UCSD-AML1 (cell line): ENCODE measurements at regions not wholly inside any gene's neighbourhood (a gene's known extent, or its start where the extent isn't known, plus 50 kb on each side); places are given as distances from the start of the nearest gene placed in this dataset.

Experiments
- DNase-seq: peaks from one replicate; lab custom pipeline; 2025; ENCODE audit not compliant: unreplicated experiment; lab: John Stamatoyannopoulos, UW

DNA sequence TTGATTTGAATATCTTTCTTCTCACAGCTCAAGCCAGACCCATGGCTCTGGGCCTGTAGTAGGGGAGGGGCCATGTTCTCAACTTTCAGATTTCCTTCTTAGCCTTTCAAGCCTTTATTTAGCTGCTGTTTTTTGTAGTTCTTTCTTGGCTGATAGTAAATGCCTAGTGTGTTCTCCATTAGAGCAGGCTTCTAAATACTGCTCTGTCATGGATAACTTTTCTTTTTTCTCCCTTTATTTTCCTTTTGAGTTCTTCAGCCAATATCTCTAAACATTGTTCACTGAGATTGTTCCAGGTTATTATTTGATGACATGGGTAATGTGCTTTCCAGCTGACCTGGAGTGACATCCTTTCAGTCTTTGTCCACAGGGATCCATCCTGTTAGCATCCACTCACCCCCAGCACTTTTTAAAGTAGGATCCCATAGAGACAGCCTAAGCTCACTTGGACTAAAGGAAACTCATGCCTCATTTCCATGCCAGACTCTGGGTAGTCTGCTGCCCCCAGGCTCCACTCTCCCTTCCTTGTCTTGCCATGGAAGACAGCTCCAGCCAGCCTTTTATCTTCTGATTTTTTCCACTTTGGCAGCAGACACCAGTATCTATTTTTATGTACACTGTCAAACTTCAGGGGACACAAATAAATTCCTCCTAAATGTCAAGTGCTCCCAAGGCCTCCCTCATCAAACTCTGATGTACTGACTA is 645.6 kb downstream of the RNF144B start:
- DNase-seq: no peak

DNA sequence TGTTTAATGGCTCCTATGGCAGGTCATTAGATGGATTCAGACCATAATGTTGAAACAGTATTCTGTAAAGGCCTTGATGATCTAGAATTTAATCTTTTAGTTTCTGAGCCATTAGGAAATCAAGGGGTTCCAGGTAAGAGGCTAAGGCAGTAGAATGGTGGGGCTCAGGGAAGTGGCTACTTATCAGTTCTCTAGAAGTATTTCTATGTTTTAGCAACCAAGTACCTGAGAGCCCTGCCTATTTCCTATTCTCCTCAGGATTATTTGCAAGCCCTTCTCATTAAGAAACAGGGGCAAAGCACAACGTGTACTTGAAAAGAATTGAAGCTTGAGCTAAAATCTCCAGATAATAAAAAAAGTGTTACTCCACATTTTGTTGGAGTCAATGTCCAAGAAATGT is 646.5 kb downstream of the RNF144B start:
- no peak for DNase-seq

DNA sequence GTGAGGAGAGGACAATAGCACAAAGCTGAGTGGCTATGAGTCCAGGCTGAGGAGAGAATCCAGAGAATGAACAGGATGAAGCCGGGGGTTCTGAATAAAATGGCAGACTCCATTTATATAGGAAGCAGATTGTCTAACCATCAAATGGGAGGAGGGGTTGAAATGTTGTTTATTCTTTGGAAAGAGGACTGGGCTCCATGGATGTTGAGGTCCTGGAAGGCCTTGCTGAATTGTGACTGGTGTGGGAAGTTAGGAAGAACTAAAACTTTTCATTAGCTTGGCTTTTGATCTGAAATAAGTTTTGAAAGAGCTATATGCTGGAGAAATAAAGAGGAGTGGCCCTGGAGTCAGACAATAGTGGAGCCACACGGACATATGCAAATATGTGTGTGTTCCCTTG is 647.8 kb downstream of the RNF144B start:
- no peak for DNase-seq

DNA sequence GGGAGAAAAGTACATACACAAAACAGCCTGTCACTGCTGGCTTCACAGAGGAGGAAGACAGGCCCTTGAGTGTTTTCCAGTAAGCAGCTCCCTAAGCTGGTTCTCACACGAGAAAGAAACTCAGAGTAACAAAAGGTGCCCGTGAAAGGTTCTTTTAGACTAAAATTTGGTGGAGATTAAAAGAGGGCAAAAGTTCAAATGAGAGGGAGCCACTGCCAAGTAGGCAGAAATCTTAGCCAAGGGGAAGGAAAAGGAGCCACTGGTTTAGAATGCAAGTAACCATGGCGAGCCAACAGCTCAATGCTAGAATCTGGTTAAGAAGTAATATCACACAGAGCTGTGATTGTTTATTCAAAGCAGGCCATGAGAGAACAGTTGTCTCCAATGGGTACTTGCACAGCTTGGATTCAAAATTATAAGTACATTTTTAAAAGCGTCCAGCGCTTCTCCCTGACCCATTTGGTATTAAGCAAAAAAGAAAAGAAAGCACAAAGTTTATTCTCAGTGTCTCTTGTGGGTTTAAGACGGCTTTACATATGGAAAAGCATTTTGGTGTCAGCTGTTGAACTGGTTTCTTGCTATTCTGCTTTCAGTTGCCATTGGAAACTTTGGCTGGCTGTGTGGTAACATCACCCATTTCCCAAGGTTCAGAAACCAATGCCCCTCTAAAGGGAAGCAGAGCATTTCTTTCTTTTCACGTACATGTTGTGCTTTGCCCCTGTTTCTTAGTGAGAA is 648.5 kb downstream of the RNF144B start:
- DNase-seq: no peak

DNA sequence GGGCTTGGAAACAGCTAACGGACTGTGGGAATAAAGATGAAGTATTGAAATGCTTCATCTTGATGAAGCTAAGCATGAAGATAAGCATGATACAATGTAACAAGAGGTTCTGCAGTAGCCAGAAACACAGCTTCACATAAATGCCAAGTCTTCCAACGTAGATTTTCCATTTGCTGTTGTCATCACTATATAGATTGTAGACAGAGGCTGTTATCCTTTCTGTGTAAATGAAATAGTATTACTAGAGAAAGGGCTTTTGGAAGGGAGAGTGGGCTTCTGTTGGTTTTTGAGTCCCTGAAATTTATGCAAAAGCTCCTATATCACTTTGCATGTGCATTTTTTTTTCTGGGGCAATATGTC is 649.0 kb downstream of the RNF144B start:
- DNase-seq: no peak

DNA sequence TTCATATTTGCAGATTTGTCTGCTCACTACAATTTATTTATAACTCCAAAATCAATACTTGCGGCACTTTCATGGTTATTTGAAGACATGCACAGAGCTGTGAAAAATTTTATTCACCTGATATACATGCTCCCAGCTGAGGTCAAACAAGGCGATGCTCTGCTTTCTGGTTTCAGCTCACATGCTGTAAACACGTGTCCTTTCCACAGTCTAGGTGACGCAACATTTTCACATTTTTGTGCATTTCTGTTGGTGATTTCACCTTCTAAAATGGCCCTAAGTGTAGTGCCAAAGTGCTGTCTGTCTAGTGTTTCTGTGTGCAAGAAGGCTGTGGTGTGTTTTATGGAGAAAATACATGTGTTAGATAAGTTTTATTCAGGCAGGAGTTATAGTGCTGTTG is 650.5 kb downstream of the RNF144B start:
- no peak for DNase-seq

DNA sequence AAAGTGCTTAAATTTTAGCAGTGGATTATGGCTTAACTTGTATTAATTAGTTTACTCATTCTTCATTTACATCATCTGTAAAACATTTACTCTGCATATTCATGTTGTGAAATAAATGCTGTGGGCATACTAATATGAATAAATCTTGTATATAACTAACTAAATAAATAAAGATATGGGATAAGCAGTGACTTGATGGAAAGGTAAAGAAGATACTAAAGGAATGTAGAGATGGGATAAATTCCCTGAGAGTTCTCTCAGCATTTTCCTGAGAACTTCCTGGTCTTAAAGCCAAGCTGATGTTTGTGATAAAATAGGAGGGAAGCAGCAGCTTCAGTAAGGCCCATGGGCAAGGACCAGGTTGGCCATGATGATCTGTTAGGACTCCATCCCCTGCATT is 652.1 kb downstream of the RNF144B start:
- no peak for DNase-seq

DNA sequence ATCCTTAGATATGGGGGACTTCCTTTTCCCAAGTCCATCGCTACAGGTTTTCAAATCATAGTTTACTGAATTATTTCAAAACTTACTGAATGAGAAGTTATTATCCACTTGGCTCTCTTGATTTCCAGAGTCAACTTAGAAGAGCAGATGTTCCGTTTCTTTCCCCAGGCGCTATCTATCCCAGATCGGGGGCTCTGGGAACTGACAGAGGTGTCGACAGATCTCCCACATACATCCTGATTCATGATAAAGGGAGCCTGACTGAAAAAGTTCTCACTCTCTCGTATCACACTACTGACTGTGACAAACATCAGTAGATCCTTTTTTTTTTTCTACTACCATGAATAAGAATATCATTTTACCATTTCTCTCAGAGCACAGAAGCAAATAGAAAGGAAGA is 654.8 kb downstream of the RNF144B start:
- no peak for DNase-seq

DNA sequence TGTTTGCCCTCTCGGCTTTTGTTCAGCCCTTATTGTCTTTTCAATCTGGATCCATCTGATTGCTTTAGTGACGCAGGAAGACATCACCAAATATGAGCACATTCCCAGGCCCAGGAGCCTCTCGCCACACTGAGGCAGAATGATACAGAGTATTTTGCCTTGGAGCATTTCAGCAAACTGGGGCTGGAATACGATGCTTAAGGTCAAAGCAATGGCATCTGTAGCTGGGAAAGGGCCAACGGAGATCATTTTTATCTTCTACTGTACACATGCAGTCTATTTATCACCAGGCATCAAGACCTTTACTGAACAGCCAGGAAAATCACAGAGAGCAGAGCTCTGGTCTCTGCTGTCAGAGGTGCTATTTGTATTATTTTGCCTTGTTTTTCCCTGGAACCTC is 655.3 kb downstream of the RNF144B start:
- DNase-seq: no peak

DNA sequence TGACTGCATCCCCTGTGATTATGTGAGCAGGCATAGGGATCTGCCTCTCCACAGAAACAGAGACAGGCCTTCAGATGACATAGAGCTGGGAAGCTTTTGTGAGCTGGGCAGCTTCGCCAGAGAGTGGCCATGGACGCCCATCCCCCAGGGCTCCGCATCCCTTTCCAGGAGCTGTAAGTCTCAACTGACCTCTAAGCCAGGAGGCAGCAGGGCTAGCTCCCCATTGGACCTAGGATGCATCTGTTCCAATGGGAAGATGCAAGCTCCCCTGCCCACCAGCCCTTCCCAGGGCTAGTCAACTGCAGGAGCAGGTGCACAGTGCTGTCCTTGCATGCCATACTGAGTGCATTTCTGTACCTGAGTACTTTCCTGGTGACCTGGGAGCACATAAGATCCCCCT is 663.6 kb downstream of the RNF144B start:
- DNase-seq: no peak

DNA sequence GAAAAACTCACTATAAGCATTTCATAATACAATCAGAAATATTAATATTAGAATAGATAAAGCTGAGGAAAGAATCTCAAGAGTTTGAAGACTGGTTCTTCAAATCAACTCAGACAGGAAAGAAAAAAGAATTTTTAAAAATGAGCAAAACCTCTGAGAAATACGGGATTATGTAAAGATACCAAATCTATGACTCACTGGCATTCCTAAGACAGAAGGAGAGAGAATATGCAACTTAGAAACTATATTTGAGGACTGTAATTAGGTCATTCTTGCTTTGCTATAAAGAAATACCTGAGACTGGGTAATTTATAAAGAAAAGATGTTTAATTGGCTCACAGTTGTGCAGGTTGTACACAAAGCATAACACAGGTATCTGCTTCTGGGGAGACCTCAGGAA is 665.1 kb downstream of the RNF144B start:
- no peak for DNase-seq

DNA sequence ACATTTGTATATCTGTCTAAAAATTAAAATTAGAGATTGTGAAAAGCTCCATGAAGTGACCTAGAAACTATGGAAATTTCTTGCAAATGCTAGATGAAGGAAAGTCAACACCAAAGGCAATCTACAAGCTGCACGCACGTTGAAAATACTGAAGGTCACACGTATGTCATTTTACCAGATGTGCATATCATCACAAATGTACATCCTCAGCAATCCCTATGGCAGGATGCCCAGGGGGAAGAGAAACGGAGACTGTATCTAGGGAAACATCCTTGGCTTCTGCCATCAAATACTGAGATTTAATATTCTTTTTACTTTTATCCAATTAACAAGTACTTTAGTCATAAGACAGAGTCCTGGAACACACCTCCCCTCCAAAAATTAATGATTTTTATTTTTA is 672.0 kb downstream of the RNF144B start:
- DNase-seq: no peak

DNA sequence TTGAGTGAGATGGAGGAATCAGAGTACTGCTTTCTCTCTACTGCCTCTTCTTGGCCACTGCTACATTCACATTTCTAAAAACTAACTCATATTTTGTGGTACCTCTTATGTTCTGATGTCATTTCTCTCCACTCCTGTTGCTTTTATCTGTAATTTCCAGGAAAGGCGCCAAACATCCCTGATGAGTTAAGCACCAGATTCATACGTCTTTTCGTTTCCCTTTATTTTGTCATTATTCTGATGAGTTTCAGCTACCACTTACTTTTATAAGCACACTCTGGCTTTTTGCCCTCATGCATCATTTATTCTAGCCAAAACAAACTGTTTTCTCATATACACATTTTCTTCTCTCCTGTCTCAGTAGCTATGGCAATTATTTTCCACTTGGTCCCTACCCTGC is 680.0 kb downstream of the RNF144B start:
- no peak for DNase-seq

DNA sequence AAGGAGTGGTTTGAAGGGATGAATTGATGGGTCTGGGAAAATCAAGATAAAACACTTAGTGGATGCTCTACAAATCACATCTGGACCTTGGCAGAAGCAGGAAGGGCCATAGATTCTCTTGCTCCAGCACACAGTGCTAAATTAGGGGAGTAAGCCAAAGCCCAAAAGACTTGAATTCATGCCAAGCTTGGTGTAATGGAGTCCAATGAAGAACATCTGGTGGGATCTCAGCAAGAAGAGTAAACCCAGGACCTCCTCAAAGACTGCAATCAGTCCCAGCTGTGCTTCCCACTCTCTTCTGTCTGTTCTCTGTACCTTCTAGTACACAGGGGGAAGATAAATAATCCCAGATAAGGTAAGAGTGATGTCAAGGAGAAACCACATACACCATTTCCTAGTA is 683.4 kb downstream of the RNF144B start:
- no peak for DNase-seq

DNA sequence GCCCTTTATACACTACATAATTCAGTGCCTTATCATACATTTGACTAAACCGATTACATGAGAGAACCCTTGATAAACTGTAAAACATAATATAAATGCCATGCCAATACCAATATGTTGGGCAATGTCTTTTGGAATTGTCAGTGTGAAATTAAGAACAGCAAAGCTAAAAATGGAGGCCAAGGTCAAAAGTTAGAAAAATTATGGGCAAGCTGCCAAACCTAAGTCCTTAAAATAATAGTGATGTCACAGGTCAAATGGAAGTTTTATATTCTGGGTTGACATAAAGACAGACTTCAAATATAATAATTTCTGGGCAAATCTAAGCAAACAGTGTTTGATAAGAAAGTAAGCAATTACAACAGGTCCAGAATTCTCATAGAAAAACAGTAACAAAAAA is 696.7 kb downstream of the RNF144B start:
- no peak for DNase-seq

DNA sequence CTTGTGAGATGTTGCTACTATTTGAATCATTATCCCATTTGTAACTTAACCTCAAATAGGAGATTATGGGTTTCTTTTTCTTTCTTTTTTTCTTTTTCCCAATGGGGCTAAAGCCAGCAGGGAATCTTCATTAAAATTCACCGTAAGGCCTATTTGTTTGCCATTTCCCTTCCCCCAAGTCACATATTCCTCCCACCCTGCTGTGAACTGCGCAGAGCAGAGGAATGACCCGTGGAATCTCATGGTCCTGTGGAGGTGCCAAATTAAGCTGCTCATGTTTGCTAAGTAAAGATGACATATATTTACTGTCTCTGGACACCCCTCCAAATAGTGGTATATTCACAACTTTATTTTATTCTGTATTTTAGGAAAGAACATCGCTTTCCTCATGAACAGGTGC is 699.3 kb downstream of the RNF144B start:
- no peak for DNase-seq

DNA sequence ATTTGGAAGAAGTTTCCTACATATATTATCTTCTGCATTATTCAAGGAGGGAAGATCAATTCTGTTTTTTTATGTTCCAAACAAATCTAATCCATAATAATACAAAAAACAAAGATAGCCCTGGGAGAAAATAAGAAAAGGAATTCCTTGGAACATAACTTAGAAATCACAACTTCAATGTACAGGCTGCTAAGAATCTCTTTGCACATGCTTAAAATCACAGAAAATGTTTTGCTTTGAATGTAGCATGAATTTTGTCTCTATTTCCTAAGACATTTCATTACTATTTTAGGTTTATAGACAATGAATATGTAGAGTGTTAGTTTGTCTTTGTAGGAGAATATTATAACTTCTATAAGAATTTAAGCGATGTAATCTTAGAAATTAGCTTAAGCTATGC is 700.1 kb downstream of the RNF144B start:
- DNase-seq: no peak

DNA sequence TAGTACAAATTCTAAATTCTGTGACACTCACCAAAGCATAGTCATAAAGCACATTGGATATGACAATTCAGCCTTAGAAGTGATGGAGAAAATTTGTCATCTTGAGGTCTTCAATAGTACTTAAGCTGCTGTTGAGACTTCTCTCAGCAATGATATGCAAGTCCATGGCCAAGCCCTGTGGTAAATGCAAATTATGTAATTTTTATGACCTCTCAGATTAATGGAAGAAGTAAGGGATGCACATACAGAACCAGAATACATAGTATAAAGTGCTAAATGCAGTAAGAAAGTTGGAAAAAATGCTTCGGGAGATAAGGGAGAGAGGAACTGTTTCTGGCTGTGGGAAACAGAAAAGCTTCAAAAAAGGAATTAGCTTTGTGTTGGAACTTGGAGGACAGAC is 700.7 kb downstream of the RNF144B start:
- no peak for DNase-seq

DNA sequence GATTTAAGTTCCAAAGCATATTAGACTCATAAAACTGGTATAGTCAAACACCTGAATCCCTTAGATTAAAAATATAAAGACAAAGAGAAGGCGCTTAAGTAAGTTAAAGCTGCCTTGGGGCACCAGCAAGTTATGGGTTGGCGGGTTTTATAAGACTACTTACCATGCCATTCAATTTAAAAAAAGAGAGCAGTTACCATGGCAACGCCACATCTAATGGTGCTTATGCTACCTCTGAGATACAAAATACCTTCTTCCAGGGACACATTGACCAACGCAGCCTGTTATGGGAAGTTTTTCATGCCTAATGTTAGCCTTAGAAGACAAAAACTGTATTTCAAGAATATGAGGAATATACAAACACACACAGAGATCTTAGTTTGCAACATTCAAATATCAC is 713.6 kb downstream of the RNF144B start:
- no peak for DNase-seq

DNA sequence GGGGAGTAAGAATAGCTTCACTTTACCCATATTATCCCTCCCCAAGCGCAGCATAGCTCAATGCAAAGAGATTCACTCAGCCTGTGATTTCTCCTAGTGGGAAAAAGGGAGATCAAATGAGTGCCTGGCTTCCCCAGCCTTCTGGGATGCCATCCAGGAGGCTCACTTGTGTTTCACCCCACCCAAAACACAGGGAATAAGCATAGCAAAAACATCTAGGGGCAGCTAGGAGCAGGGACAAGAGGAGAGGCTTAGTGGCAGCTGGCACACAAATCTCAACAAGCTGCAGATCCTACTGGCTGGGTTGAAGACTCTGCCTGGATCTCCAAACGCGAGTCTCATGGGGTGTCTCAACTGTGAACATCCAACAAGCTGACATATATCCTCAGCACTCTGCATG is 715.8 kb downstream of the RNF144B start:
- no peak for DNase-seq

DNA sequence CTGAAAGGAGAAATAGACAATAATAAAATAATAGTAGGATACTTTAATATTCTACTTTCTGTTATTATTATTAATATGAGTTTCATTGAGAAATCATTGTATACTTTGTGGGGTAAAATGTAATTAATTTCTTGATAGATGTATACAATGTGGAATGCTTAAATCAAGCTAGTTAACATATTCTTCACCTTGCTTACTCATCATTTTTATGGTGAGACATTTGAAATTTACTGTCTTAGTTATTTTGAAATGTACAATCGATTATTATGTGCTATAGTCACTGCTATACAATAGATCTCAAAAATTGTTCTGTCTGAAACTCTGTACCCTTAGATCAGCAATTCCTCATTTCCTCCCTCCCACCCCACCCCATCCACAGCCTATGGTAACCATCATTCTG is 720.3 kb downstream of the RNF144B start:
- no peak for DNase-seq

DNA sequence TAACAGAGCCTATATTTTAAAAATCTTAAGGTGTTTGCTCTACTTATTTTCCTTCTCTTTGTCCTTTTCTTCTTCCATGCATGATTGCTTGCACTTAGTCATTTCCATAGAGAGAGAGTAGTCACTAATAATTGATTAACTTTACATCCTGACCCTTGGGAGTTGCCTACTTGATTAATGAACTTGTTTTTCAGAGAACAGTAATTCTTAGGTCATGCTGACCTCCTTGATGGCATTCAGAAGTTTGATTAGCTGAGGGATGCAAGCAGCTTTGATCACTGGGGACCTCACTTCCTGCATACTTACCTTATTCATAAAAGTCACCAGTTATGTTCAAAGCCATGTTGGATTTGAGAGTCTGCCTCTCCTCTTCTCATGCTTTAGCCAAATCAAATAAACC is 715.6 kb upstream of the ID4 start:
- DNase-seq: no peak

DNA sequence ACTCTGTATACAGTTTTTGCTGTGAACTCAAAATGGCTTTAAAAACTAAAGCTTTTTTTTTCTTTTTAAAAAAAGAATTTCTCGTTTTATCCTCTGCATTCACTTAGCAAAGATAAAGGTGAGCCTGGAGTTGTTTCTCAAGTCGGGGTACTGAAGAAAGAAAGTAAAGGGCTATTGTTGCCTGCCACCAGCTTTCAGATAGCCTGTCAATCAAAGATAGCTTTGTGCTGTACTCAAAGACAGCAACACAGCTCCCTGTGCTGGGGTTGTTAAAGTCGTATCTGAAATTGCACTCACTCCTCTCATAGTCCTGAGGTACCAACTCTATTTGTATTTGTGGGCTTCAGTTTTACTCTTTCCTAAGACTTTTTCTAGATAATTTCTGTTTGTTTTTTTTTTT is 710.1 kb upstream of the ID4 start:
- DNase-seq: no peak
